GM12878 (cell line): ENCODE measurements at regions not wholly inside any gene's neighbourhood (a gene's known extent, or its start where the extent isn't known, plus 50 kb on each side); places are given as distances from the start of the nearest gene placed in this dataset.

Experiments used
- ATAC-seq: fragments of 200-7000 bp; cut with Tn5 transposase; 3 replicates; pipeline ENCODE4 v1.9.1; 2020; ENCODE audit warnings: mild to moderate bottlenecking, moderate library complexity
- BruUV-seq: library from RNA; stranded (reverse); fragments of 400-500 nt; replicated peaks from 2 replicates; lab custom pipeline; 2021; lab: Mats Ljungman, UMichigan
- CTCF ChIA-PET: fragments of 300-600 bp; sonication (Branson Sonifier 250); formaldehyde crosslinking; extraction: SDS; loops from one replicate; lab custom pipeline; 2021; ENCODE audit warnings: inconsistent platforms; lab: Yijun Ruan, JAX
- POLR2A ChIA-PET: fragments of 350-600 bp; formaldehyde crosslinking; extraction: SDS; loops from one replicate; lab custom pipeline; 2021; ENCODE audit warnings: inconsistent platforms; lab: Charles Lee
- RAD21 ChIA-PET: fragments of 300-600 bp; sonication (Branson Sonifier 250); formaldehyde crosslinking; loops from one replicate; lab custom pipeline; 2023; ENCODE audit warnings: antibody characterized with exemption; ENCODE audit not compliant: unreplicated experiment; lab: Charles Lee
- SMC1A ChIA-PET: fragments of 300-600 bp; sonication (Branson Sonifier 250); formaldehyde crosslinking; loops from one replicate; lab custom pipeline; 2023; ENCODE audit not compliant: unreplicated experiment, uncharacterized antibody; lab: Charles Lee
- DNase-seq: peaks from one replicate; pipeline ENCODE4 v3.0.0-alpha.2; 2011; ENCODE audit warnings: low read depth, low spot score
- FAIRE-seq: peaks from 3 replicates; lab custom pipeline; 2011; peaks lifted over from hg19 to GRCh38; lab: Jason Lieb, UNC
- H2AFZ ChIP-seq: 2 replicates; pipeline ENCODE4 v1.6.0; 2011; ENCODE audit warnings: low read depth, low read length, control low read depth; ENCODE audit not compliant: control insufficient read depth
- H3K27ac ChIP-seq: 2 replicates; pipeline ENCODE4 v1.5.1; 2011; ENCODE audit warnings: control low read depth; ENCODE audit not compliant: control insufficient read depth, insufficient read depth
- H3K27me3 ChIP-seq, 2 experiments: replicated peaks in 1 of 2; 2 replicates each; pipeline versions ENCODE4 v1.6.0 to v1.6.1; 2011; ENCODE audit warnings: low read length in 1 of 2; ENCODE audit not compliant: control insufficient read depth in 2 of 2, insufficient read depth in 2 of 2
- H3K36me3 ChIP-seq, 2 experiments: 2 replicates each; pipeline ENCODE4 v1.5.1; 2011; ENCODE audit warnings: low read length in 1 of 2; ENCODE audit not compliant: control insufficient read depth in 2 of 2, insufficient read depth in 2 of 2
- H3K4me1 ChIP-seq: 2 replicates; pipeline ENCODE4 v1.6.1; 2011; ENCODE audit warnings: mild to moderate bottlenecking, low read length, moderate library complexity, mixed read lengths; ENCODE audit not compliant: control insufficient read depth, insufficient read depth
- H3K4me2 ChIP-seq: 2 replicates; pipeline ENCODE4 v1.6.0; 2011; ENCODE audit warnings: control low read depth; ENCODE audit not compliant: control insufficient read depth, insufficient read depth
- H3K4me3 ChIP-seq: fragments of 200-600 bp; sonication (generic); 2 replicates; pipeline ENCODE4 v1.5.1; 2016
- H3K79me2 ChIP-seq: 2 replicates; pipeline ENCODE4 v1.6.0; 2011; ENCODE audit warnings: low read length; ENCODE audit not compliant: control insufficient read depth, insufficient read depth
- H3K9ac ChIP-seq: 2 replicates; pipeline ENCODE4 v1.8.0; 2011; ENCODE audit warnings: low read length, control low read depth, mixed read lengths; ENCODE audit not compliant: control insufficient read depth, insufficient read depth
- H3K9me3 ChIP-seq: replicated peaks from 3 replicates; pipeline ENCODE4 v1.5.1; 2011; ENCODE audit warnings: mild to moderate bottlenecking, low read length; ENCODE audit not compliant: control insufficient read depth, insufficient read depth
- H4K20me1 ChIP-seq: 2 replicates; pipeline ENCODE4 v1.6.0; 2011; ENCODE audit not compliant: control insufficient read depth, insufficient read depth
- E2F8 ChIP-seq: fragments of 450-650 bp; IDR thresholded peaks from 2 replicates; pipeline ENCODE4 v1.6.1; 2018; ENCODE audit warnings: mild to moderate bottlenecking, low read depth, moderate library complexity; ENCODE audit not compliant: partially characterized antibody
- EED ChIP-seq: sonication (generic); IDR thresholded peaks from 2 replicates; pipeline ENCODE4 v1.6.1; 2016; ENCODE audit warnings: antibody characterized with exemption, low read depth
- GABPA ChIP-seq: IDR thresholded peaks from 2 replicates; pipeline ENCODE4 v1.6.1; 2014; ENCODE audit warnings: antibody characterized with exemption, low read depth, mild to moderate bottlenecking, inconsistent platforms
- LARP7 ChIP-seq: fragments of 450-650 bp; IDR thresholded peaks from 2 replicates; pipeline ENCODE4 v1.6.1; 2017; ENCODE audit warnings: mild to moderate bottlenecking
- MEF2A ChIP-seq: IDR thresholded peaks from 2 replicates; pipeline ENCODE4 v1.6.1; 2011; ENCODE audit warnings: low read depth, mild to moderate bottlenecking, low read length, moderate library complexity; ENCODE audit not compliant: insufficient read depth
- PBX3 ChIP-seq: IDR thresholded peaks from 2 replicates; pipeline ENCODE4 v1.6.1; 2011; ENCODE audit warnings: mild to moderate bottlenecking, low read depth, low read length, moderate library complexity; ENCODE audit not compliant: insufficient replicate concordance
- PRDM15 ChIP-seq: fragments of 450-650 bp; formaldehyde crosslinking; IDR thresholded peaks from 2 replicates; pipeline ENCODE4 v1.4.0; 2020; ENCODE audit warnings: mild to moderate bottlenecking, moderate library complexity
- RBBP5 ChIP-seq: fragments of 200-600 bp; sonication (generic); conservative IDR thresholded peaks from 2 replicates; pipeline ENCODE4 v1.6.1; 2016
- RELA ChIP-seq: fragments of 450-650 bp; IDR thresholded peaks from 2 replicates; pipeline ENCODE4 v1.8.0; 2014; ENCODE audit warnings: borderline replicate concordance; ENCODE audit not compliant: partially characterized antibody
- SIX5 ChIP-seq: IDR thresholded peaks from 2 replicates; pipeline ENCODE4 v1.6.1; 2011; ENCODE audit warnings: mild to moderate bottlenecking, low read depth, low read length, moderate library complexity; ENCODE audit not compliant: severe bottlenecking
- SMARCA5 ChIP-seq: fragments of 450-650 bp; IDR thresholded peaks from 2 replicates; pipeline ENCODE4 v1.6.1; 2017; ENCODE audit warnings: mild to moderate bottlenecking
- USF1 ChIP-seq: IDR thresholded peaks from 2 replicates; pipeline ENCODE4 v1.6.1; 2011; ENCODE audit warnings: borderline replicate concordance, low read depth, mild to moderate bottlenecking, moderate library complexity, mixed read lengths, low read length; ENCODE audit not compliant: insufficient read depth; ENCODE audit errors: extremely low read length
- YBX1 ChIP-seq: fragments of 450-650 bp; IDR thresholded peaks from 2 replicates; pipeline ENCODE4 v1.6.1; 2016; ENCODE audit warnings: antibody characterized with exemption
- ZNF217 ChIP-seq: fragments of 450-650 bp; IDR thresholded peaks from 2 replicates; pipeline ENCODE4 v1.6.1; 2017; ENCODE audit warnings: antibody characterized with exemption, mild to moderate bottlenecking
- ZNF622 ChIP-seq: fragments of 450-650 bp; IDR thresholded peaks from 2 replicates; pipeline ENCODE4 v1.6.1; 2017; ENCODE audit warnings: mild to moderate bottlenecking, inconsistent platforms
- WGBS: methylation state at CpG from one replicate; pipeline ENCODE4 v1.1.6; 2016; ENCODE audit warnings: low lambda C conversion rate; ENCODE audit not compliant: insufficient replicate concordance, insufficient coverage; ENCODE audit errors: missing lambda C conversion rate; 5-methylcytosine and 5-hydroxymethylcytosine counted together
- in situ Hi-C: fragments of 300-500 bp; cut with MboI; formaldehyde crosslinking; loops from 9 replicates; pipeline ENCODE4 v1.14.3; 2018; ENCODE audit warnings: mixed read lengths
- intact Hi-C: fragments of 100-400 bp; cut with micrococcal nuclease; formaldehyde crosslinking; loops from one replicate; pipeline ENCODE4 v1.14.2; 2022; ENCODE audit not compliant: unreplicated experiment

- H3K27ac ChIP-seq: no peak overlapping the region
- no peaks in the 10 kb centered on the region for H4K20me1 ChIP-seq
- H3K79me2 ChIP-seq: no peaks in the 10 kb centered on the region
- ChIA-PET SMC1A (no interaction called here), CTCF (no interaction called here), POLR2A (no interaction called here), RAD21 (no interaction called here)
- no TSS peak for BruUV-seq
- H3K4me3 ChIP-seq: no peak overlapping the region
- DNase-seq: no peak
- TF ChIP-seq YBX1 (no peak), ZNF622 (no peak), LARP7 (no peak), SIX5 (no peak), GABPA (no peak), PBX3 (no peak), RELA (no peak), MEF2A (no peak), USF1 (no peak), ZNF217 (no peak), E2F8 (no peak), SMARCA5 (no peak), EED (no peak), PRDM15 (CRISPR knock-in tag) (no peak), RBBP5 (no peak)
- H3K4me1 ChIP-seq: no peaks in the 10 kb centered on the region
- H3K4me2 ChIP-seq: no peak overlapping the region
- H3K27me3 ChIP-seq: peaks cover 0 to under 1% of the 10 kb centered on the region in 2 experiments; a peak in 1 of 4 replicates
- in situ Hi-C loops (no loop called here), intact Hi-C loops (no loop called here)
- H2AFZ ChIP-seq: no peak overlapping the region
- no peaks in the 10 kb centered on the region for H3K9me3 ChIP-seq
- WGBS: 0% methylated on average over 2 of the region's 2 CpGs
- no peak for FAIRE-seq
- ATAC-seq: no peak
- H3K9ac ChIP-seq: no peak overlapping the region
- H3K36me3 ChIP-seq: no peaks in the 10 kb centered on the region
These were observed 278.3 kb downstream of the PPP1R2C start for GRCh38 chrX:42499620-42500019.
